H9 (cell line): ENCODE measurements at regions not wholly inside any gene's neighbourhood (a gene's known extent, or its start where the extent isn't known, plus 50 kb on each side); places are given as distances from the start of the nearest gene placed in this dataset.

Experiments used
- DNase-seq: peaks from one replicate; pipeline ENCODE4 v3.0.0-alpha.2; 2017
- H2AFZ ChIP-seq: one replicate; pipeline ENCODE4 v1.6.1; 2013; ENCODE audit warnings: mild to moderate bottlenecking, low read length, control low read depth, moderate library complexity
- H2AK5ac ChIP-seq: 2 replicates; pipeline ENCODE4 v1.6.1; 2013; ENCODE audit warnings: low read length, control low read depth, mixed read lengths; ENCODE audit not compliant: insufficient read length
- H2BK120ac ChIP-seq: one replicate; pipeline ENCODE4 v1.6.1; 2013; ENCODE audit warnings: low read depth, mild to moderate bottlenecking, low read length, control low read depth, inconsistent platforms; ENCODE audit not compliant: poor library complexity, severe bottlenecking
- H2BK12ac ChIP-seq: 2 replicates; pipeline ENCODE4 v1.6.1; 2013; ENCODE audit warnings: low read length, control low read depth, mixed read lengths, low read depth; ENCODE audit not compliant: insufficient read length
- H2BK15ac ChIP-seq: 2 replicates; pipeline ENCODE4 v1.6.1; 2013; ENCODE audit warnings: low read depth, low read length, control low read depth
- H2BK20ac ChIP-seq: one replicate; pipeline ENCODE4 v1.6.1; 2013; ENCODE audit warnings: low read depth, mild to moderate bottlenecking, low read length, control low read depth, inconsistent platforms; ENCODE audit not compliant: poor library complexity, severe bottlenecking
- H2BK5ac ChIP-seq: 2 replicates; pipeline ENCODE4 v1.6.1; 2013; ENCODE audit warnings: low read length, control low read depth, mixed read lengths; ENCODE audit not compliant: insufficient read length
- H3K14ac ChIP-seq: 2 replicates; pipeline ENCODE4 v1.6.1; 2013; ENCODE audit warnings: low read length, control low read depth; ENCODE audit not compliant: insufficient read depth
- H3K18ac ChIP-seq: 2 replicates; pipeline ENCODE4 v1.6.1; 2013; ENCODE audit warnings: low read depth, mild to moderate bottlenecking, mixed read lengths, low read length, control low read depth; ENCODE audit not compliant: insufficient read length
- H3K23ac ChIP-seq: 2 replicates; pipeline ENCODE4 v1.6.1; 2013; ENCODE audit warnings: low read length, control low read depth, mixed read lengths, low read depth; ENCODE audit not compliant: insufficient read length
- H3K23me2 ChIP-seq: 2 replicates; pipeline ENCODE4 v1.6.1; 2013; ENCODE audit warnings: low read depth, mild to moderate bottlenecking, mixed read lengths, low read length, control low read depth; ENCODE audit not compliant: insufficient read length, poor library complexity, severe bottlenecking
- H3K27ac ChIP-seq: 2 replicates; pipeline ENCODE4 v1.5.1; 2013; ENCODE audit warnings: low read length, control low read depth, mixed read lengths, low read depth; ENCODE audit not compliant: insufficient read length
- H3K27me3 ChIP-seq: 2 replicates; pipeline ENCODE4 v1.6.1; 2013; ENCODE audit warnings: low read length, control low read depth, inconsistent platforms; ENCODE audit not compliant: insufficient read depth
- H3K4ac ChIP-seq: 2 replicates; pipeline ENCODE4 v1.6.1; 2013; ENCODE audit warnings: low read depth, mild to moderate bottlenecking, control low read depth, inconsistent platforms, low read length, moderate library complexity
- H3K4me1 ChIP-seq: 2 replicates; pipeline ENCODE4 v1.6.1; 2013; ENCODE audit warnings: low read length, control low read depth, inconsistent platforms; ENCODE audit not compliant: insufficient read depth
- H3K4me2 ChIP-seq: 2 replicates; pipeline ENCODE4 v1.6.1; 2013; ENCODE audit warnings: low read length, control low read depth, mixed read lengths; ENCODE audit not compliant: insufficient read length, insufficient read depth
- H3K56ac ChIP-seq: 2 replicates; pipeline ENCODE4 v1.6.1; 2013; ENCODE audit warnings: low read depth, mild to moderate bottlenecking, mixed read lengths, low read length, control low read depth; ENCODE audit not compliant: insufficient read length
- H3K79me1 ChIP-seq: 2 replicates; pipeline ENCODE4 v1.6.1; 2013; ENCODE audit warnings: low read depth, mild to moderate bottlenecking, moderate library complexity, low read length, control low read depth, inconsistent platforms; ENCODE audit not compliant: insufficient read depth, poor library complexity, severe bottlenecking
- H3K79me2 ChIP-seq: 2 replicates; pipeline ENCODE4 v1.6.1; 2013; ENCODE audit warnings: low read length, control low read depth, inconsistent platforms; ENCODE audit not compliant: insufficient read depth
- H3K9ac ChIP-seq: 2 replicates; pipeline ENCODE4 v1.6.1; 2013; ENCODE audit warnings: low read length, control low read depth, mixed read lengths; ENCODE audit not compliant: insufficient read length; ENCODE audit errors: extremely low read depth
- H3K9me3 ChIP-seq: one replicate; pipeline ENCODE4 v1.6.1; 2013; ENCODE audit warnings: low read depth, low read length, inconsistent platforms; ENCODE audit not compliant: control insufficient read depth
- H3T11ph ChIP-seq: one replicate; pipeline ENCODE4 v1.6.1; 2013; ENCODE audit warnings: mild to moderate bottlenecking, low read length, control low read depth, inconsistent platforms
- H4K20me1 ChIP-seq: one replicate; pipeline ENCODE4 v1.6.1; 2013; ENCODE audit not compliant: control insufficient read depth, insufficient read length, insufficient read depth
- H4K5ac ChIP-seq: 2 replicates; pipeline ENCODE4 v1.6.1; 2013; ENCODE audit warnings: low read depth, mild to moderate bottlenecking, mixed read lengths, low read length, control low read depth; ENCODE audit not compliant: insufficient read length
- H4K8ac ChIP-seq: replicated peaks from 2 replicates; pipeline ENCODE4 v1.6.1; 2013; ENCODE audit warnings: low read length, control low read depth, mixed read lengths, low read depth; ENCODE audit not compliant: insufficient read length
- H4K91ac ChIP-seq: 2 replicates; pipeline ENCODE4 v1.6.1; 2013; ENCODE audit warnings: low read depth, mild to moderate bottlenecking, moderate library complexity, mixed read lengths, low read length, control low read depth; ENCODE audit not compliant: insufficient read length
- H3K27ac Mint-ChIP-seq, 3 experiments: 2 replicates in 2 of 3; 3 replicates in 1 of 3; pipeline ENCODE4 v1.8.0; 2020 to 2021; ENCODE audit warnings: mixed read lengths in 3 of 3, mild to moderate bottlenecking in 1 of 3, moderate library complexity in 1 of 3
- H3K27me3 Mint-ChIP-seq: 2 replicates; pipeline ENCODE4 v1.8.0; 2021; ENCODE audit warnings: low read depth, mild to moderate bottlenecking, moderate library complexity, mixed read lengths
- H3K36me3 Mint-ChIP-seq, 3 experiments: 2 replicates in 2 of 3; 3 replicates in 1 of 3; pipeline ENCODE4 v1.8.0; 2020 to 2021; ENCODE audit warnings: low read depth in 3 of 3, mixed read lengths in 3 of 3; ENCODE audit not compliant: insufficient read depth in 1 of 3
- H3K4me1 Mint-ChIP-seq, 2 experiments: 2 replicates each; pipeline ENCODE4 v1.8.0; 2020; ENCODE audit warnings: mixed read lengths in 2 of 2
- H3K4me3 Mint-ChIP-seq, 2 experiments: 2 replicates in 1 of 2; 3 replicates in 1 of 2; pipeline ENCODE4 v1.8.0; 2020 to 2021; ENCODE audit warnings: mild to moderate bottlenecking in 2 of 2, mixed read lengths in 2 of 2, moderate library complexity in 1 of 2
- H3K9me3 Mint-ChIP-seq, 2 experiments: 2 replicates in 1 of 2; 3 replicates in 1 of 2; pipeline ENCODE4 v1.8.0; 2020; ENCODE audit warnings: mild to moderate bottlenecking in 2 of 2, mixed read lengths in 2 of 2, moderate library complexity in 1 of 2
- TF ChIP-seq, protein P1 (sequence below): fragments of 200-600 bp; sonication (generic); conservative IDR thresholded peaks from 3 replicates; pipeline ENCODE4 v1.8.0; 2021; ENCODE audit warnings: antibody characterized with exemption, mild to moderate bottlenecking

DNA sequence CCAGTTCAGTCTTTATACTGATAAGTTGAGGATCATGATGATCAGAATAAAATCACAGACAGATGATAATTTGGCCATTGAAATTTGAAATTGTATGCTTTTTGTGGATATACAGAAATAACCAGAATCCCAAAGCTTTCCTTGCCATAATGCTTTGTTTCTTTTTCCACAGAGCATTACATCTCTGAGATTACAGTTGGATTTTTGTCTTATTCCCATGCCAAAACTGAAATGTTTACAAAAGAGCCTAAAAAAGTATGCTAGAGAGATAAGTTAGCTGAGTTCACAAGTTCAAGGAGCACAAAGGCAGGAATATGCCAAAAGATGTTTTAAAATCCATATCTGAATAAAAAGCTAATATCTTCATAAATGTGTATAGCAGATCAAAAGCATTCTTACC, 321.3 kb downstream of the PID1 start:
- Mint-ChIP-seq H3K27me3 (no peaks in the 10 kb centered on the region; the same call in 1 of the 2 replicates), H3K36me3 (no peaks in the 10 kb centered on the region), H3K9me3 (peaks cover 0 to 4% of the 10 kb centered on the region in 2 experiments; a peak in 1 of 5 replicates), H3K27ac (no peak overlapping the region), H3K4me3 (no peak overlapping the region), H3K4me1 (no peaks in the 10 kb centered on the region)
- TF ChIP-seq, protein P1, sequence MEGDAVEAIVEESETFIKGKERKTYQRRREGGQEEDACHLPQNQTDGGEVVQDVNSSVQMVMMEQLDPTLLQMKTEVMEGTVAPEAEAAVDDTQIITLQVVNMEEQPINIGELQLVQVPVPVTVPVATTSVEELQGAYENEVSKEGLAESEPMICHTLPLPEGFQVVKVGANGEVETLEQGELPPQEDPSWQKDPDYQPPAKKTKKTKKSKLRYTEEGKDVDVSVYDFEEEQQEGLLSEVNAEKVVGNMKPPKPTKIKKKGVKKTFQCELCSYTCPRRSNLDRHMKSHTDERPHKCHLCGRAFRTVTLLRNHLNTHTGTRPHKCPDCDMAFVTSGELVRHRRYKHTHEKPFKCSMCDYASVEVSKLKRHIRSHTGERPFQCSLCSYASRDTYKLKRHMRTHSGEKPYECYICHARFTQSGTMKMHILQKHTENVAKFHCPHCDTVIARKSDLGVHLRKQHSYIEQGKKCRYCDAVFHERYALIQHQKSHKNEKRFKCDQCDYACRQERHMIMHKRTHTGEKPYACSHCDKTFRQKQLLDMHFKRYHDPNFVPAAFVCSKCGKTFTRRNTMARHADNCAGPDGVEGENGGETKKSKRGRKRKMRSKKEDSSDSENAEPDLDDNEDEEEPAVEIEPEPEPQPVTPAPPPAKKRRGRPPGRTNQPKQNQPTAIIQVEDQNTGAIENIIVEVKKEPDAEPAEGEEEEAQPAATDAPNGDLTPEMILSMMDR: no peak
- H4K20me1 ChIP-seq: no peaks in the 10 kb centered on the region
- H2AFZ ChIP-seq: no peak overlapping the region
- H3K27ac ChIP-seq: no peak overlapping the region
- no peak overlapping the region for H3K14ac ChIP-seq
- no peak overlapping the region for H4K5ac ChIP-seq
- no peak overlapping the region for H3K23ac ChIP-seq
- no peak overlapping the region for H3K56ac ChIP-seq
- H3K9me3 ChIP-seq: no peaks in the 10 kb centered on the region
- H2BK12ac ChIP-seq: no peak overlapping the region
- no peak overlapping the region for H2BK15ac ChIP-seq
- H4K91ac ChIP-seq: no peak overlapping the region
- no peak overlapping the region for H4K8ac ChIP-seq
- no peak overlapping the region for H3K4me2 ChIP-seq
- no peaks in the 10 kb centered on the region for H3K4me1 ChIP-seq
- H3T11ph ChIP-seq: no peak overlapping the region
- no peak overlapping the region for H2BK120ac ChIP-seq
- no peak overlapping the region for H3K9ac ChIP-seq
- no peak overlapping the region for H2AK5ac ChIP-seq
- no peaks in the 10 kb centered on the region for H3K23me2 ChIP-seq
- no peaks in the 10 kb centered on the region for H3K27me3 ChIP-seq
- DNase-seq: no peak
- no peak overlapping the region for H3K18ac ChIP-seq
- H2BK20ac ChIP-seq: no peak overlapping the region
- H3K79me2 ChIP-seq: no peaks in the 10 kb centered on the region
- H2BK5ac ChIP-seq: no peak overlapping the region
- H3K79me1 ChIP-seq: no peaks in the 10 kb centered on the region
- H3K4ac ChIP-seq: no peak overlapping the region
